CD4-positive, alpha-beta T cell treated with Interleukin-15 for 1 hour (primary cell): ENCODE measurements at regions not wholly inside any gene's neighbourhood (a gene's known extent, or its start where the extent isn't known, plus 50 kb on each side); places are given as distances from the start of the nearest gene placed in this dataset.
"Not testable (repeated sequence)": the region's sequence is repeated elsewhere in the genome, so short reads cannot be mapped to it uniquely, and the experiment has no call there.

Experiments
- DNase-seq: peaks from one replicate; pipeline ENCODE4 v3.0.0-alpha.2; 2020

- DNase-seq, result no peak
These were observed 274.5 kb downstream of the DACT1 start for GRCh38 chr14:58912287-58912686.

GRCh38 chr14:58912799-58913432, 275.2 kb downstream of the DACT1 start:
- no peak for DNase-seq

GRCh38 chr14:58914279-58914855, 274.1 kb upstream of the DAAM1 start:
- no peak for DNase-seq

GRCh38 chr14:58915646-58916045, 272.8 kb upstream of the DAAM1 start:
- no peak for DNase-seq

GRCh38 chr14:58918066-58918738, 270.3 kb upstream of the DAAM1 start:
- no peak for DNase-seq

- DNase-seq, result no peak
These were observed 269.2 kb upstream of the DAAM1 start for GRCh38 chr14:58919217-58919616.

GRCh38 chr14:58920230-58920629, 268.2 kb upstream of the DAAM1 start:
- DNase-seq, result no peak

- DNase-seq, result not testable (repeated sequence)
These were observed 266.1 kb upstream of the DAAM1 start for GRCh38 chr14:58922201-58922940.

- DNase-seq, result no peak
These were observed 264.6 kb upstream of the DAAM1 start for GRCh38 chr14:58923751-58924405.

GRCh38 chr14:58941629-58942028, 246.8 kb upstream of the DAAM1 start:
- DNase-seq, result no peak

- no peak for DNase-seq
These were observed 246.0 kb upstream of the DAAM1 start for GRCh38 chr14:58942516-58942915.

- DNase-seq, result no peak
These were observed 244.0 kb upstream of the DAAM1 start for GRCh38 chr14:58944343-58944967.

- DNase-seq, result no peak
These were observed 243.5 kb upstream of the DAAM1 start for GRCh38 chr14:58944968-58945356.

- DNase-seq, result no peak
These were observed 242.0 kb upstream of the DAAM1 start for GRCh38 chr14:58946431-58946830.

GRCh38 chr14:58947156-58947555, 241.3 kb upstream of the DAAM1 start:
- DNase-seq, result no peak

- no peak for DNase-seq
These were observed 240.5 kb upstream of the DAAM1 start for GRCh38 chr14:58947814-58948445.

GRCh38 chr14:58950555-58950954, 237.9 kb upstream of the DAAM1 start:
- DNase-seq, result no peak

GRCh38 chr14:58951143-58951542, 237.3 kb upstream of the DAAM1 start:
- no peak for DNase-seq

- no peak for DNase-seq
These were observed 234.4 kb upstream of the DAAM1 start for GRCh38 chr14:58954052-58954451.

GRCh38 chr14:58954901-58955861, 233.3 kb upstream of the DAAM1 start:
- DNase-seq, result no peak
